Spleen (tissue), 7 donors: ENCODE measurements at regions not wholly inside any gene's neighbourhood (a gene's known extent, or its start where the extent isn't known, plus 50 kb on each side); places are given as distances from the start of the nearest gene placed in this dataset.

ENCODE experiments used
- CTCF ChIP-seq, 11 experiments: fragments of 200-600 bp in 7 of 11; fragments of 450-650 bp in 4 of 11; sonication (generic) in 4 of 11; IDR thresholded peaks in 8 of 11; conservative IDR thresholded peaks in 3 of 11; 1 replicate in 7 of 11; 2 replicates in 4 of 11; pipeline versions ENCODE4 v1.4.0 to v1.8.0; 2016 to 2021; ENCODE audit warnings: antibody characterized with exemption in 11 of 11, inconsistent platforms in 4 of 11, mild to moderate bottlenecking in 1 of 11
- POLR2A ChIP-seq, 3 donors: fragments of 450-650 bp; IDR thresholded peaks; one replicate each; pipeline ENCODE4 v1.5.1; 2017; ENCODE audit warnings: antibody characterized with exemption in 3 of 3, mild to moderate bottlenecking in 1 of 3
- POLR2AphosphoS5 ChIP-seq, 3 donors: sonication (generic); formaldehyde crosslinking; IDR thresholded peaks; one replicate each; pipeline ENCODE4 v1.5.1; 2017; ENCODE audit warnings: antibody characterized with exemption in 3 of 3
- donor health status: DM: no; HTN: no; CAD: no; lungs with moderate emphysema.
- donor health status: DM: no; HTN: no; CAD: no.
- donor health status: DM: no; HTN: no; CAD: no.

- TF ChIP-seq POLR2AphosphoS5 (IDR thresholded peaks at IDR 0.05): no peak
- TF ChIP-seq CTCF (IDR thresholded peaks at IDR 0.05 in 8 of 11, conservative IDR thresholded peaks at IDR 0.05 in 3 of 11): no peak
- no peak for TF ChIP-seq POLR2A (IDR thresholded peaks at IDR 0.05)
Measured at GRCh38 chr1:43008115-43009060, 49.7 kb upstream of the SLC2A1 start.
